ENCODE measurements at regions not wholly inside any gene's neighbourhood (a gene's known extent, or its start where the extent isn't known, plus 50 kb on each side); places are given as distances from the start of the nearest gene placed in this dataset.

- H3K4me3 ChIP-seq (ENCODE audit: low read depth, low read length), result no peak overlapping the region
- TF ChIP-seq CTCF (conservative IDR thresholded peaks at IDR 0.05; ENCODE audit: low read depth, low read length), result no peak
- DNase-seq (ENCODE audit: low read depth), result no peak
Measured at GRCh38 chr14:30085943-30086342, 158.3 kb upstream of the PRKD1 start.

GRCh38 chr14:30088620-30089019, 161.0 kb upstream of the PRKD1 start:
- no peak for TF ChIP-seq CTCF (conservative IDR thresholded peaks at IDR 0.05; ENCODE audit: low read depth, low read length)
- DNase-seq (ENCODE audit: low read depth), result no peak
- H3K4me3 ChIP-seq (ENCODE audit: low read depth, low read length), result no peak overlapping the region

- TF ChIP-seq CTCF (conservative IDR thresholded peaks at IDR 0.05; ENCODE audit: low read depth, low read length), result no peak
- DNase-seq (ENCODE audit: low read depth), result peak; percentile 56
- H3K4me3 ChIP-seq (ENCODE audit: low read depth, low read length), result no peak overlapping the region
Measured at GRCh38 chr14:30108975-30109700, 181.5 kb upstream of the PRKD1 start.

- TF ChIP-seq CTCF (conservative IDR thresholded peaks at IDR 0.05; ENCODE audit: low read depth, low read length), result no peak
- no peak overlapping the region for H3K4me3 ChIP-seq (ENCODE audit: low read depth, low read length)
- DNase-seq (ENCODE audit: low read depth), result peak; percentile 34
Measured at GRCh38 chr14:30114051-30114450, 186.4 kb upstream of the PRKD1 start.

- no peak for TF ChIP-seq CTCF (conservative IDR thresholded peaks at IDR 0.05; ENCODE audit: low read depth, low read length)
- DNase-seq (ENCODE audit: low read depth), result peak; percentile 67
- no peak overlapping the region for H3K4me3 ChIP-seq (ENCODE audit: low read depth, low read length)
Measured at GRCh38 chr14:30115756-30116155, 188.1 kb upstream of the PRKD1 start.

GRCh38 chr14:30118992-30119640, 191.5 kb upstream of the PRKD1 start:
- DNase-seq (ENCODE audit: low read depth), result no peak
- no peak for TF ChIP-seq CTCF (conservative IDR thresholded peaks at IDR 0.05; ENCODE audit: low read depth, low read length)

More at GRCh38 chr14:30118992-30119640, 191.5 kb upstream of the PRKD1 start:
- no peak overlapping the region for H3K4me3 ChIP-seq (ENCODE audit: low read depth, low read length)

All from choroid plexus epithelial cell (primary cell).